ENCODE measurements at regions not wholly inside any gene's neighbourhood (a gene's known extent, or its start where the extent isn't known, plus 50 kb on each side); places are given as distances from the start of the nearest gene placed in this dataset.
A peak's percentile ranks its signal among the peaks of the same experiment; 100 is the strongest.

DNA sequence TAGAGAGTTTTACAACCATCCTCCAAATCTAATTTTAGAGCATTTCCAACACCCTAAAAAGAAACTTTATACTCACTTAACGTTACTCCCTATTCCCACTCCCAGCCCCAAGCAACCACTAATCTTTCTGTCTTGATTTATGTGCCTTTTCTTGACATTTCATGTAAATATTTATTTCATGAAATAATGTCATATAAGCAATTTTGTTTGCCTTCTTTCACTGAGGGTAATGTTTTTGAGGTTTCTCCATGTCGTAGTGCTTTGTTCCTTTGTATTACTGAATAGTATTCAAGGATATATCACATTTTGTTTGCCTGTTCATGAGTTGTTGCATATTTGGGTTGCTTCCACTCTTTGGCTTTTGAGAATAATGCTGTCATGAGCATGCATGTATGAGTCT, 155.4 kb upstream of the PLAAT1 start:
- Histone ChIP-seq H4K91ac (replicated peaks; ENCODE audit: insufficient read length, low read length) (no peak overlapping the region), H3K14ac (ENCODE audit: insufficient read length) (no peak overlapping the region), H2BK20ac (ENCODE audit: low read length) (no peak overlapping the region), H3K79me2 (ENCODE audit: control insufficient read depth in 1 of 2, insufficient read depth in 2 of 2, low read length in 2 of 2) (no peaks in the 10 kb centered on the region), H4K5ac (ENCODE audit: insufficient read length, low read depth, low read length) (no peak overlapping the region), H3K4ac (replicated peaks; ENCODE audit: insufficient read length, low read depth, low read length) (no peak overlapping the region), H2BK15ac (ENCODE audit: low read length) (no peak overlapping the region), H3K4me3 (ENCODE audit: extremely low read depth in 1 of 4, insufficient read depth in 2 of 4, low read depth in 3 of 4, low read length in 4 of 4) (no peak overlapping the region), H2AFZ (ENCODE audit: low read length) (no peak overlapping the region), H3K23ac (ENCODE audit: insufficient read length) (no peak overlapping the region), H4K20me1 (replicated peaks in 1 of 2; ENCODE audit: control insufficient read depth in 1 of 2, insufficient read depth in 2 of 2, low read length in 2 of 2) (no peaks in the 10 kb centered on the region), H3K9me3 (ENCODE audit: insufficient read depth in 2 of 2, low read depth in 1 of 2, low read length in 1 of 2) (peaks cover 8% of the 10 kb centered on the region in 2 experiments; a peak in 2 of 4 replicates), H3K56ac (replicated peaks; ENCODE audit: insufficient read length, low read depth, low read length) (no peak overlapping the region), H3K36me3 (ENCODE audit: control insufficient read depth in 2 of 4, insufficient read depth in 4 of 4, low read length in 3 of 4) (no peaks in the 10 kb centered on the region), H4K8ac (ENCODE audit: extremely low read depth, insufficient read depth, low read length) (no peak overlapping the region), H3K18ac (ENCODE audit: extremely low read depth, low read length) (no peak overlapping the region), H3K27me3 (replicated peaks in 1 of 4; ENCODE audit: control insufficient read depth in 3 of 4, extremely low read depth in 1 of 4, insufficient read depth in 3 of 4, low read length in 3 of 4) (no peaks in the 10 kb centered on the region), H2AK5ac (ENCODE audit: low read depth, low read length) (no peak overlapping the region), H3K27ac (ENCODE audit: low read depth, low read length) (no peak overlapping the region), H3K23me2 (ENCODE audit: low read depth, low read length) (no peaks in the 10 kb centered on the region; the same call in 1 of the 2 replicates), H2BK5ac (ENCODE audit: low read depth, low read length) (no peak overlapping the region), H3K4me1 (replicated peaks in 1 of 4; ENCODE audit: control insufficient read depth in 3 of 4, insufficient read depth in 4 of 4, low read length in 3 of 4) (no peaks in the 10 kb centered on the region; a peak in 1 of 7 replicates), H3K9ac (replicated peaks in 1 of 4; ENCODE audit: extremely low read depth in 1 of 4, low read depth in 3 of 4, low read length in 3 of 4) (no peak overlapping the region), H2BK12ac (ENCODE audit: low read depth, low read length) (no peak overlapping the region), H3K79me1 (ENCODE audit: low read depth, low read length) (no peaks in the 10 kb centered on the region), H2BK120ac (replicated peaks; ENCODE audit: low read depth, low read length) (no peak overlapping the region), H3K4me2 (ENCODE audit: insufficient read depth in 1 of 2, low read depth in 2 of 2, low read length in 2 of 2) (no peak overlapping the region)
- CTCF ChIA-PET (ENCODE audit: partially characterized antibody) = no interaction called here
- FAIRE-seq = no peak
- 90% methylated on average over 2 of the region's 2 CpGs; no CpG with 5 or more reads in 1 of the 2 experiments for WGBS, 2 experiments (ENCODE audit: extremely low coverage in 1 of 2, insufficient coverage in 1 of 2, insufficient read length in 1 of 2, insufficient replicate concordance in 2 of 2, low coverage in 1 of 2, low lambda C conversion rate in 2 of 2, missing lambda C conversion rate in 1 of 2)
- TF ChIP-seq GTF2F1 (IDR thresholded peaks at IDR 0.05; ENCODE audit: borderline replicate concordance, low read depth, low read length) (no peak), RAD21 (IDR thresholded peaks at IDR 0.05 in 1 of 2, conservative IDR thresholded peaks at IDR 0.05 in 1 of 2; ENCODE audit: low read depth in 2 of 2, low read length in 2 of 2) (no peak), MAFK (IDR thresholded peaks at IDR 0.05; ENCODE audit: low read depth, low read length) (0 out of 2 replicates have a peak, but pooled peaks have one; percentile 13)
- POLR2A ChIA-PET (ENCODE audit: partially characterized antibody) = no interaction called here
- DNase-seq (ENCODE audit: low read depth in 1 of 2, low spot score in 2 of 2) = no peak
